ENCODE measurements at regions not wholly inside any gene's neighbourhood (a gene's known extent, or its start where the extent isn't known, plus 50 kb on each side); places are given as distances from the start of the nearest gene placed in this dataset.

- Histone ChIP-seq H3K27me3 (ENCODE audit: insufficient read depth, low read depth, low read length) (no peaks in the 10 kb centered on the region), H3K79me2 (replicated peaks; ENCODE audit: insufficient read depth, low read length) (no peaks in the 10 kb centered on the region), H2AFZ (ENCODE audit: low read depth, low read length) (no peak overlapping the region), H3K9me2 (ENCODE audit: insufficient read depth, low read length) (no peaks in the 10 kb centered on the region), H3K4me2 (ENCODE audit: low read length) (no peak overlapping the region), H3F3A (ENCODE audit: insufficient read depth, low read length, poor library complexity, severe bottlenecking) (no peaks in the 10 kb centered on the region), H3K36me3 (ENCODE audit: insufficient read depth, low read length) (no peaks in the 10 kb centered on the region), H3K9ac (ENCODE audit: low read length) (no peak overlapping the region), H3K9me3 (ENCODE audit: low read length) (no peaks in the 10 kb centered on the region), H3K27ac (ENCODE audit: low read length) (no peak overlapping the region), H3K4me3 (ENCODE audit: low read length) (no peak overlapping the region), H4K20me1 (ENCODE audit: insufficient read depth) (no peaks in the 10 kb centered on the region)
- no peak for TF ChIP-seq EZH2 (IDR thresholded peaks at IDR 0.05; ENCODE audit: borderline replicate concordance, insufficient read depth, low read length, poor library complexity, severe bottlenecking)
- no peak for TF ChIP-seq CTCF (IDR thresholded peaks at IDR 0.05; ENCODE audit: poor library complexity, severe bottlenecking)
- no peak for TF ChIP-seq SMC3 (conservative IDR thresholded peaks at IDR 0.05; ENCODE audit: poor library complexity)
- TF ChIP-seq TAF1 (IDR thresholded peaks at IDR 0.05; ENCODE audit: low read depth) = no peak
- TF ChIP-seq MXI1 (conservative IDR thresholded peaks at IDR 0.05; ENCODE audit: poor library complexity, severe bottlenecking) = no peak
- TF ChIP-seq REST (IDR thresholded peaks at IDR 0.05; ENCODE audit: borderline replicate concordance) = no peak
- TF ChIP-seq RAD21 (conservative IDR thresholded peaks at IDR 0.05) = no peak
- no peak for TF ChIP-seq EP300 (conservative IDR thresholded peaks at IDR 0.05; ENCODE audit: poor library complexity, severe bottlenecking)
- no peak for TF ChIP-seq POLR2AphosphoS5 (IDR thresholded peaks at IDR 0.05)
These were observed 828.0 kb downstream of the SLC4A3 start for GRCh38 chr2:220455351-220455990.

- TF ChIP-seq MXI1 (conservative IDR thresholded peaks at IDR 0.05; ENCODE audit: poor library complexity, severe bottlenecking) (no peak), SMC3 (conservative IDR thresholded peaks at IDR 0.05; ENCODE audit: poor library complexity) (no peak)
- H2AFZ ChIP-seq (ENCODE audit: low read depth, low read length) = no peak overlapping the region
These were observed 830.6 kb downstream of the SLC4A3 start for GRCh38 chr2:220458051-220458450.

More at GRCh38 chr2:220458051-220458450, 830.6 kb downstream of the SLC4A3 start:
- Histone ChIP-seq H4K20me1 (ENCODE audit: insufficient read depth) (no peaks in the 10 kb centered on the region), H3K36me3 (ENCODE audit: insufficient read depth, low read length) (no peaks in the 10 kb centered on the region), H3K9me3 (ENCODE audit: low read length) (no peaks in the 10 kb centered on the region), H3K79me2 (replicated peaks; ENCODE audit: insufficient read depth, low read length) (no peaks in the 10 kb centered on the region), H3K9ac (ENCODE audit: low read length) (no peak overlapping the region), H3K27me3 (ENCODE audit: insufficient read depth, low read depth, low read length) (no peaks in the 10 kb centered on the region), H3F3A (ENCODE audit: insufficient read depth, low read length, poor library complexity, severe bottlenecking) (no peaks in the 10 kb centered on the region), H3K27ac (ENCODE audit: low read length) (no peak overlapping the region), H3K9me2 (ENCODE audit: insufficient read depth, low read length) (no peaks in the 10 kb centered on the region), H3K4me2 (ENCODE audit: low read length) (no peak overlapping the region), H3K4me3 (ENCODE audit: low read length) (no peak overlapping the region)
